Breast epithelium (tissue), 4 donors: ENCODE measurements at regions not wholly inside any gene's neighbourhood (a gene's known extent, or its start where the extent isn't known, plus 50 kb on each side); places are given as distances from the start of the nearest gene placed in this dataset.

ENCODE experiments used
- DNase-seq, 2 donors: peaks; one replicate each; pipeline ENCODE4 v3.0.0-alpha.2; 2019; ENCODE audit warnings: low spot score in 2 of 2
- H3K27ac ChIP-seq, 2 donors: fragments of 200-600 bp; sonication (generic) in 1 of 2; one replicate each; pipeline ENCODE4 v1.5.1; 2016 to 2019; ENCODE audit warnings: mild to moderate bottlenecking in 1 of 2
- H3K27me3 ChIP-seq, 2 donors: fragments of 200-600 bp; sonication (generic) in 1 of 2; one replicate each; pipeline versions ENCODE4 v1.5.1 to v1.6.0; 2017 to 2019; ENCODE audit warnings: control low read depth in 1 of 2, mild to moderate bottlenecking in 1 of 2
- H3K36me3 ChIP-seq: fragments of 200-600 bp; one replicate; pipeline ENCODE4 v1.5.1; 2019
- H3K4me1 ChIP-seq, 2 donors: fragments of 200-600 bp; sonication (generic); one replicate each; pipeline ENCODE4 v1.5.1; 2016 to 2019; ENCODE audit warnings: control low read depth in 1 of 2
- H3K4me3 ChIP-seq, 3 donors: fragments of 200-600 bp; sonication (generic); 1 replicate in 2 of 3; 2 replicates in 1 of 3; pipeline ENCODE4 v1.5.1; 2016 to 2019; ENCODE audit warnings: mild to moderate bottlenecking in 3 of 3, moderate library complexity in 2 of 3
- H3K9me3 ChIP-seq, 2 donors: fragments of 200-600 bp; sonication (generic) in 1 of 2; one replicate each; pipeline ENCODE4 v1.5.1; 2016 to 2019; ENCODE audit warnings: control low read depth in 1 of 2
- POLR2A ChIP-seq: fragments of 450-650 bp; IDR thresholded peaks from one replicate; pipeline ENCODE4 v1.6.1; 2016; ENCODE audit warnings: antibody characterized with exemption, mild to moderate bottlenecking, moderate library complexity
- POLR2AphosphoS5 ChIP-seq, 3 donors: sonication (generic); formaldehyde crosslinking; IDR thresholded peaks; one replicate each; pipeline ENCODE4 v1.6.1; 2017; ENCODE audit warnings: antibody characterized with exemption in 3 of 3
- intact Hi-C: fragments of 100-400 bp; cut with DNase I; formaldehyde crosslinking; loops from one replicate; pipeline ENCODE4 v1.15.1; 2023; ENCODE audit warnings: low total_unique reads
- TF ChIP-seq, protein P1 (sequence below), 3 donors: fragments of 450-650 bp; IDR thresholded peaks; one replicate each; pipeline ENCODE4 v1.5.1; 2016 to 2017; ENCODE audit warnings: antibody characterized with exemption in 3 of 3, mild to moderate bottlenecking in 3 of 3, moderate library complexity in 3 of 3

DNA sequence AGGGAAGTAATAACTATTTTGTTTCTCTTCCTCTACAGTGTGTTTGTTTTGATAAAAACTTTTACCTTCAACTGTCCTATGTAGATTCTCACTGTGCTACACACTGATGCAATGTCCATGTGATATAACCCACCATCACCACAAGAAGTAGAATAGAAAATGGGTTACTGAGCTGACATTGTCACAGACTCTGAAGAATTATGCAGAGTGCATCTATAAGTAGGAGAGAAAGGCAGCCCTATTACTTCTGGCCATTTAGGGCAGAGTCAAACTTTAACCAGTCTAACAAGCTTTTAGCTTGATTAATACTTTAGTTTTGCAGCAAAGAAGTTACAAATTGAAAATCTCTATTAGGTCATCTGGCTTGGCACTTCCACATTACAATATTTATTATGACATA, 354.0 kb upstream of the CDH8 start:
- TF ChIP-seq POLR2A (no peak), POLR2AphosphoS5 (IDR thresholded peaks at IDR 0.05) (no peak)
- TF ChIP-seq, protein P1, sequence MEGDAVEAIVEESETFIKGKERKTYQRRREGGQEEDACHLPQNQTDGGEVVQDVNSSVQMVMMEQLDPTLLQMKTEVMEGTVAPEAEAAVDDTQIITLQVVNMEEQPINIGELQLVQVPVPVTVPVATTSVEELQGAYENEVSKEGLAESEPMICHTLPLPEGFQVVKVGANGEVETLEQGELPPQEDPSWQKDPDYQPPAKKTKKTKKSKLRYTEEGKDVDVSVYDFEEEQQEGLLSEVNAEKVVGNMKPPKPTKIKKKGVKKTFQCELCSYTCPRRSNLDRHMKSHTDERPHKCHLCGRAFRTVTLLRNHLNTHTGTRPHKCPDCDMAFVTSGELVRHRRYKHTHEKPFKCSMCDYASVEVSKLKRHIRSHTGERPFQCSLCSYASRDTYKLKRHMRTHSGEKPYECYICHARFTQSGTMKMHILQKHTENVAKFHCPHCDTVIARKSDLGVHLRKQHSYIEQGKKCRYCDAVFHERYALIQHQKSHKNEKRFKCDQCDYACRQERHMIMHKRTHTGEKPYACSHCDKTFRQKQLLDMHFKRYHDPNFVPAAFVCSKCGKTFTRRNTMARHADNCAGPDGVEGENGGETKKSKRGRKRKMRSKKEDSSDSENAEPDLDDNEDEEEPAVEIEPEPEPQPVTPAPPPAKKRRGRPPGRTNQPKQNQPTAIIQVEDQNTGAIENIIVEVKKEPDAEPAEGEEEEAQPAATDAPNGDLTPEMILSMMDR (IDR thresholded peaks at IDR 0.05) = no peak
- intact Hi-C loops = no loop called here

DNA sequence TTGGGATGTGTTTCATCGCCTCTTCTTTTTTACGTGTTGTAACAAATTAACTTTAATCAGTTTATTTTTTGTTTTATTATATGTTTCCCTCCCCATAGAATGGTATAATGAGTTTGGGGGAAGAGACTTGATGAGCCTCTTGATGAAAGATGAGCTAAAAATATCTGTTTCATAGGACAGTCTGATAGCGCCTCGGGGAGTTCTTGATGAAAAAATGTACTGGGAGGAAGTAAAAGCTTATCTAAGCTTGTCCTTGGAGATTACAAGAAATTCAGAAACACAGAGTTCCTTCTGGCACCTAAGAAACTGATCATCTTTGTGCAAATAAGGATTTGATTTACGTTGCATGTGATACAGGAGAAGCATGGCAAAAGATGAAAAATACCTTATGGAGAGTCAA, 350.2 kb upstream of the CDH8 start:
- H3K4me1 ChIP-seq = no peaks in the 10 kb centered on the region
- intact Hi-C loops = no loop called here
- no peak for TF ChIP-seq POLR2AphosphoS5 (IDR thresholded peaks at IDR 0.05)
- TF ChIP-seq, protein P1 (IDR thresholded peaks at IDR 0.05) = no peak
- TF ChIP-seq POLR2A = no peak
- no peaks in the 10 kb centered on the region for H3K27me3 ChIP-seq
- H3K9me3 ChIP-seq = no peaks in the 10 kb centered on the region
- H3K27ac ChIP-seq = no peak overlapping the region
- DNase-seq = no peak
- H3K36me3 ChIP-seq = no peaks in the 10 kb centered on the region
- no peak overlapping the region for H3K4me3 ChIP-seq

More for the DNA sequence above, 354.0 kb upstream of the CDH8 start:
- Histone ChIP-seq H3K27ac (no peak overlapping the region), H3K4me1 (no peaks in the 10 kb centered on the region), H3K9me3 (no peaks in the 10 kb centered on the region), H3K4me3 (no peak overlapping the region), H3K36me3 (no peaks in the 10 kb centered on the region), H3K27me3 (no peaks in the 10 kb centered on the region)
- DNase-seq = no peak

DNA sequence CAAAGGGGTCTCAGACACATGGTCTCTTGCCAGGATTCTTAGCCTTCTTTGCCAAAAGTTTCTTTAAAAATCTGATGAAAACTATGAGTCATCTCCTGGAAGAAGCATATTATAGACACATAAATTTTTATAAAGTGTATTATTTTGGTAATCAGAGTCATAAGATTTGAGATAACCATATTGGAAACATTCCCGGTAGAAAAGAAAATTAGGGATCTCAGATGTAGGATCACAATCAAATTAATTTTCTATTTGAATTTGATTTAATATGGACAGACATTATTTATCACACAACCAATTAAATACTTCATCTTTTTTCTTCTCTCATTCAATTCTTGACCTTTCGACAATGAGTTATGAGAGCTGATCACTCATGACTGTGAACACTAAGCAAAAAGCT, 347.7 kb upstream of the CDH8 start:
- no peaks in the 10 kb centered on the region for H3K4me1 ChIP-seq
- no peak overlapping the region for H3K27ac ChIP-seq
- intact Hi-C loops = no loop called here
- no peak for DNase-seq
- no peaks in the 10 kb centered on the region for H3K9me3 ChIP-seq
- no peak overlapping the region for H3K4me3 ChIP-seq
- no peak for TF ChIP-seq POLR2AphosphoS5 (IDR thresholded peaks at IDR 0.05)
- TF ChIP-seq POLR2A = no peak
- TF ChIP-seq, protein P1 (IDR thresholded peaks at IDR 0.05) = no peak
- no peaks in the 10 kb centered on the region for H3K27me3 ChIP-seq
- no peaks in the 10 kb centered on the region for H3K36me3 ChIP-seq

DNA sequence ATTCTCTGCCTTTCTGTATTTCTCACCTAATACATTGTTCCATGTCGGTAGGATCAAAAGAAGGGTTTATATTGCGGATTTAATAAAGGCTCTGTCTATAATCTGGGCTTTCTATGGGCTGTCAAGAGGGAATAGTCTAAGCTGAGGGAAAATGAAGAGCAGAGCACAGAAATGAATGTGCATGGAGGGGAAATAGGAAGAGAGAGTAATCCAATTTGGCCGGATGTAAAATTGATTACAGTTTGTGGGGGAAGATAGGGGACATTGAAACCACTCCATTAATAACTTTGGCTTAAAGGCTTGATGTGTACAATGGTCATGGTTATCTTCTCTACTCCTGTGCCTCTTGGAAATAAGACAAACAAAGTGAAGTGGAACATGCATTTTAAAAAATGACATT, 334.2 kb upstream of the CDH8 start:
- intact Hi-C loops = no loop called here
- H3K27ac ChIP-seq = no peak overlapping the region
- no peaks in the 10 kb centered on the region for H3K4me1 ChIP-seq
- H3K9me3 ChIP-seq = peaks cover 0 to 3% of the 10 kb centered on the region in 2 donors
- no peaks in the 10 kb centered on the region for H3K36me3 ChIP-seq
- H3K4me3 ChIP-seq = no peak overlapping the region
- H3K27me3 ChIP-seq = no peaks in the 10 kb centered on the region
- no peak for DNase-seq
- TF ChIP-seq POLR2AphosphoS5 (IDR thresholded peaks at IDR 0.05) (no peak), POLR2A (no peak)
- TF ChIP-seq, protein P1 (IDR thresholded peaks at IDR 0.05) = no peak

DNA sequence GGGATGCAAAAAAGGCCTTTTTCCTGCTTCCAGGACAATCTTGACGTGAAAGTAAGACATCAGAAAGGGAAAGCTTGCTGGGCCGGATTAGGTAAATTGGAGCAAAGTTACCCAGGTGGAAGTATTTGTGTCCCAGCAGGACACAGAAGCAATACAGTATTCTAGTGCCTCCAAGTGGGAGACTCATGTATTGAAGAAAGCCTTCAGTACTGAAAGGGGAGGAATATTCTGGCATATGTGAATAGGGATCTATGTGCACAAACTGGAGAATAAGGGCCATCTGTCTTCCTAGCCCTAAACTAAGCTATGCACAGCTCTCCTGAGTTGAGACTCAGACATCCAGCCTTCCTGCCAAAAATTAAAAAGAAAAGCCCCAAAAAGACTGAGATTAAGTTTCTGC, 327.3 kb upstream of the CDH8 start:
- no peak for TF ChIP-seq POLR2AphosphoS5 (IDR thresholded peaks at IDR 0.05)
- TF ChIP-seq, protein P1 (IDR thresholded peaks at IDR 0.05) = no peak
- TF ChIP-seq POLR2A = no peak
- intact Hi-C loops = no loop called here

More for the DNA sequence above, 327.3 kb upstream of the CDH8 start:
- no peaks in the 10 kb centered on the region for H3K27me3 ChIP-seq
- no peak for DNase-seq
- H3K27ac ChIP-seq = no peak overlapping the region
- H3K9me3 ChIP-seq = peaks cover 0 to 3% of the 10 kb centered on the region in 2 donors
- H3K4me3 ChIP-seq = no peak overlapping the region
- H3K4me1 ChIP-seq = no peaks in the 10 kb centered on the region
- H3K36me3 ChIP-seq = no peaks in the 10 kb centered on the region
